HG03060 (cell line): ENCODE measurements at regions not wholly inside any gene's neighbourhood (a gene's known extent, or its start where the extent isn't known, plus 50 kb on each side); places are given as distances from the start of the nearest gene placed in this dataset.

Source experiments
- ATAC-seq: cut with Tn5 transposase; IDR thresholded peaks from one replicate; pipeline ENCODE4 v1.9.1; 2021; ENCODE audit warnings: low read depth, moderate number of reproducible peaks; ENCODE audit not compliant: unreplicated experiment

DNA sequence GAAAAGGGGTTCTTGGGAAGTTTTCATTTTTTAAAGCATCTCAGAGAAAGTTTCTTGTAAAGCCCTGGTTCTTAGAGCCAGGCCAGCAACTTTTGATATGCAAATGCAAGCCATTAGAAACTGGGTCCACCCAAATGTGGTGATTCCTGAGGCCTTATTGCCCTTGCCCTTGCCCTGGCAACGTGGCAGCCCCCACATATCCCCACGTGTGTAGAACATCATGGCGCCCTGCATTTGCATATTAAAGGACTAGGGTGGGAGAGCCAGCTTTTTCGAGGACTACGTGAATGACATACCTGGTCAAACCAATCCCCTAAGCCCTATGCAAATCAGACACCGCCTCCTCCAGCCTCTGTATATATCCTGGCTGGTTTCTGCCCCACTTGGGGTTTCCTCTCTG lies 314.9 kb upstream of the NECTIN3 start:
- no peak for ATAC-seq

DNA sequence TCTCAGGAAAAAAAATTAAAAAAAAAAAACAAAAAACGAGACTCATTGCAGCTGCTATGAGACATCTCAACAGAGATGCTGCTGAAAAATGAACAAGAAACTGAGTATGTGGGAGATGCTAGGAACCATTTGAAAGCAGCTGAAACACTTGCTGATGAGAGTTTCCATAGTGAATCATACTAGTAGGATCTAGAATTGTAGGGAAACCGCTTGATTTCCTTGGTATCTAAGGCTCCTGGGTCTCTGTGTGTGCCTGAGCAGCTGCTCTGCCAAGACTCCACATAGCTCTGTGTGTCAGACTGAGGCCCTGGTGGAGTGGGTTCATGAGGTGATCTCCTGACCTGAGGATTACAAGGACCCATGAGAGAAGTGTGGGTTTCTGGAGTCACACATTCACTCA lies 313.4 kb upstream of the NECTIN3 start:
- ATAC-seq = no peak

DNA sequence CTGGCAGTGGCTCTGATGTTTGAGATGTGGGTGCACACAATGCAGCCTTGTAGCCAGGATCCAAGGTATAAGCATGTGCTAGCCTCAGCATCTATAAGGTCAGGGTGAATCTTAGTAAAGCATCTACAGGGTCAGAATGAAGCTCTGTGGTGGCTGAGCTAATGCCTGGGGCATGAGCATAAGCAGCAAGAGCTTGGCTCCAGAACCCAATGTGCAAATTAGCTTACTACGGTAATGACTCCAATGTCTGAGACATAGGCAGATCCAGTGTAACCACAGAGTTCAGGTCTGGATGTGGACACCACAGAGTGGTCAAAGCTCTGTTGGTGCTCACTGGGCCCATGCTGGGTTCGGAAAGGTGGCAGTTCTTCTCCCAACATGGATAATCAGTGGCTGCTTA lies 304.5 kb upstream of the NECTIN3 start:
- ATAC-seq = no peak

DNA sequence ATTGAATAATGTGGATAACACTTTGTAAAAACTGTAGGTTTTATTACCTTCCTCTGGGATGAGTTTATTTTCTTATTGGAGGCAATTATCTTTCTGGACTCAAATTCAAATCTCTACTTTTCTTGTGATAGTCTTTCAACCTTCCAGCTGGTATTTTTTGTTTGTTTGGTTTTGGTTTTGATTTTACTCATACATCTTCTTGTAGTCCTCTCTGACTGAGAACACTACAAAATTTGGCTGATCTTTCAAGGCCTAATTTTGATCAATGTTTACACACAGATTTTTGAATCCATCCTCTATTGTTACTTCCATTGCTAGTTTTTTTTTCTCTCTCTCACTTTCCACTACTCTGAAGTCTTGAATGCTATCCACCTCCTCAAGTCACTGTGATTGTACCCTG lies 303.8 kb upstream of the NECTIN3 start:
- no peak for ATAC-seq

DNA sequence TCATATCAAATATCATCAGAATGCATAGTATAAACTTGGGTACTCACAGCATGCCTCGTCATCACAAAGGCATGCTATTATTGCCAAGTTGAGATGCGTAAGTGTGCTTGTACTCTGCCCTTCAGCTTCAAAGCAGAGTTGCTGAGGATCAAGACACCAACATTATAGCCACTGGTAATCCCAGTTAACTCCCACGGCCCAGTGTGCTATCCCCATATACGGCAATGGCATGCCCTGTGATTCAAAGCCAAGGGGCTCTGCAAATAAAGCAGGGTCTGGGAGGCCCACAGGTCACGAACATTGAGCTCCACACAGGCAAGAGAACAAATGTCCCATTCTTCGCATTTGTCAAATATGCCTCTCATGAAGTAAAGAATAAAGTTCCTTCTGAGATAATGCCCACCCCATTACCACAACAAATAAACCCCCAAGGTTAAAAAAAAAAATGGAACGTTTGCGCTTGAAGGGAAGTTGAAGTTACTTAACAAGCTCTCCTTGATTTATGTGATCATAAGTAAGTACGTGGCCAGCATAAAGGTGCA lies 298.1 kb upstream of the NECTIN3 start:
- no peak for ATAC-seq

DNA sequence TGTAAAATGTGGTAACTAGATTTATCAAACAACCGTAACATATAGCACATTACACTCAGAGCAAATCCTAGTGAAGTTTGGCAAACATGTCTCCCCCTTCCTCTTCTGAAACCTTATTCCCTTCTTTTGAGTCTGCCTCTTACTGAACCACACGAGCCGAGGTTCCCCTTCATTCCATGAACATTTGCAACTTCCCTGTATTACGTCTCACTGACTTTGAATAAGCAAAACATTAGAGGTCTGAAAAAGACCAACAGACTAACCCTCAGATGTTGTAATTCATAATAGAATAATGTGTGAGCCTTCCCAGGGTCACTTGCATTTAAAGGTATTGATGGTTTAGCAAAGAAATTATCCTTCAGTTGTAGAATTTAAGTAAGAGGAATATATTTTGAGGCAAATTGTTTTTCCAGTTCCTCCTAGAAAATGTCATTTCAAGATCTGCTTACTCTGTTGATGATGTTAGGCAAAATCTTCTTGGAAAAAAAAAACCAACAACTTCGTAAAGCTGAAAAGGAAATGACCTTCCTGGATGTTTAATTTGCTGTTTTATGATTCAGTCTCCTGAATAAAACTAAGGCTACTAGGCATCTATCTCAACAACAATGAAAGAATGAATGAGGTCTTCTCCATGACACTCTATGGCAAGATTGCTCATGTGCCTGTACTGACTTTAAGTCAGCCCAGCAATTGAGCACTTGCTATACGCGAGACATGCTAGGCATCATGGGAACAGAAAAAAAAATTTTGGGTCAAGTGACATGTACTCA lies 296.9 kb upstream of the NECTIN3 start:
- ATAC-seq = no peak

DNA sequence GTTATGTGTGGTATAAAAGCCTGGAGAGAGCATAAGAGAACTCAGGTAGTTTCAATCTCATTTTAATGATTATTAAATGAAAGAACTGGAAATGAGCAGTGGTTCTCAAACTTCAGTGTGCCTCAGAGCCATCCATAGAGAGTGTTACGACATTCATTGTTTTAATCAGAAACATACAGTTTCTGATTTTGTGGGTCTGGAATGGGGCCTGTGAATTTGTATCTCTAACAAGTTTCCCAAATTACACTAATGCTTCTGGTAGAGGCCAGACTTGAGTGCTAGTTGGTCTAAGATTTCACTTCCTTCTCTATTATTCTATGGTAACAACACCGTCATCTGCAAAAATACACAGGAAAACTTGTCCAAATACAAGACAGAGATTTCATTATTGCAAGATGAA lies 292.0 kb upstream of the NECTIN3 start:
- no peak for ATAC-seq

DNA sequence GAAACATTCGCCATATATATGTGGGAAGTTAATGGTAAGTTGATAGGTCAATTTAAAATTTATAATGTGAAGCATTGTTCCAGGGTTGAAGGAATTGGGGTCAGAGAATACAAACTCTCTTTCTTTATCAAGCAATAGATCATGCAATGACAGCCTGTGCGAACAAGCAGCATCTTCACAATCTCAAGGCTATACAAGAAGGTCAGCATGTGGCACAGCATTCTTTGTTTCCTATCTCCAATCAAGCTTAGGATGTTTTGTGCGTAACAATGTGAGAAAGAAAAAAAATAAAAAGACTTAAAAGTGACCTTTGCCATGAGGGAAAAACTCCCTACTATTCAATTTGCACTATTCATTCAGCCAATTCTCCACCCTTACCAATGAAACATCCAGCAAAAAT lies 288.1 kb upstream of the NECTIN3 start:
- no peak for ATAC-seq

DNA sequence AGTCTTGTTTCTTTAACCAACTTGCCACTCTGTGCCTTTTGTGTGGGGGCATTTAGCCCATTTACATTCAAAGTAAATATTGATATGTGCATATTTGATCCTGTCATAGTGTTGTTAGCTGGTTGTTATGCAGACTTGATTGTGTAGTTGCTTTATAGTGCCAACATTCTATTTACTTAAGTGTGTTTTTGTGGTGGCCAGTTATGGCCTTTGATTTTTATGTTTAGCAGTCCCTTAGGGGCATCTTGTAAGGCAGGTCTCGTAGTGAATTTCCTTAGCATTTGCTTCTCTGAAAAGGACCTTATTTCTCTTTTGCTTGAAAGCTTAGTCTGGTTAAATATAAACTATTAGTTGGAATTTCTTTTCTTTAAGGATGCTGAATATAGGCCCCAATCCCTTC lies 282.8 kb upstream of the NECTIN3 start:
- ATAC-seq = no peak

DNA sequence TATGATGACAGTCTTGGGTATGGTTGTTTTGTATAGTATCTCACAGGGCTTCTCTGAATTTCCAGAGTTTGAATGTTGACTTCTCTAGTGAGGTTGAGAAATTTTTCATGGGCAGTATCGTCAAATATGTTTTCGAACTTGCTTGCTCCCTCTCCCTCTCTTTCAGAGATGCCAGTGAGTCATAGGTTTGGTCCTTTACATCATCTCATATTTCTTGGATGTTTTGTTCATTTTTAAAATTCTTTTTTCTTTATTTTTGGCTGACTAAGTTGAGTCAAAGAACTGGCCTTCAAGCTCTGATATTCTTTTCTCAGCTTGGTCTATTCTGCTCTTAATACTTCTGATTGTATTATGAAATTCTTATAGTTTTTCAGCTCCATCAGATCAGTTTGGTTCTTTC lies 282.3 kb upstream of the NECTIN3 start:
- no peak for ATAC-seq

DNA sequence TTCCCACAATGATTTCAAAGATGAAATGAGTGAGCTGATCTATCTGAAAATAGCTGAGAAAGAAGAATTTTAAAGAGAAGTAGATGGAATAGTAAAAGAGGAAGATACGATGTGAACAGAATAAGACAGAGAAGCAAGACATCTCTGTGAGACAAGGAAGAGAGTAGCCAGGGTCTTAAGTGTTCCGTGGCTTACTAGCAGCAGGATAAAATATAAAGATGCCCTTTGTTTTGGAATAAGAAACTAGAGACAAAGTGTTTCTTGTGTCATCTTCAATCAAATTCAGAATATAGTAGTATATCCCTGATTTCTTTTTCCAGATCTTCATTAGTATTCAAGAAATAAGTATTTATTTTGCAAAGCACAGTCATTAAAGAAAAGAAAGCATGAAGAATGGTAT lies 281.0 kb upstream of the NECTIN3 start:
- no peak for ATAC-seq

DNA sequence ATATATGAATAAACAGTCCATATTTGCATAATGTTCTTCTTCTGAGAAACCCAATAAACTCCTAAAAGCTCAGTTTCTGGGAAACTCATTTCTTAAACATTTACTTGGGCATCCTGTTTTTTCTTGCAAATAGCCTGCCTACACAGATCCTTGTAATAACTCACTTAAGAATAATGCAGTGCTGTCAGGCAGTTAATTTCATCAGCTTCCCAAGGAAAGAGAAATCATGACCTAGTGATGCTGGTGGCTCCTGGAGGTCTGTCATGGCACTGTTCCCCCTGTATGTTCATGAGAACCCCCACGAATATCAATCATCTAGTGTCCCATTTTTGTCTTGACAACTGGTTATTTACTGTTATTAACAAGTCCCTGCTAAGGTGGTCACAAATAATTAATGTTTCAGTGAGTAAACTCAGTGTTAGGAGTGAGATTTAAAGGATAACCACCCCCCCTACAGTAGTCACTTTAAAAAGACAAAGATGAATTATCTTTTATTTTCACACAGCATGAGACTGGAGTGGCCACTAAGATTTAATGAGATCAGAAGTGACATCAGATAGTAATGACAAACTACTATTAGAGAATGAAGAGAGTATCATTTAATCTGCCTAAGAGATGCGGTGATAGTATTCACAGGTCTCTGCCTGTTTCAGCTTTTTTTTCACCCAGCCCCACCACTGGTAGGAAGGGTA lies 279.5 kb upstream of the NECTIN3 start:
- ATAC-seq = no peak

DNA sequence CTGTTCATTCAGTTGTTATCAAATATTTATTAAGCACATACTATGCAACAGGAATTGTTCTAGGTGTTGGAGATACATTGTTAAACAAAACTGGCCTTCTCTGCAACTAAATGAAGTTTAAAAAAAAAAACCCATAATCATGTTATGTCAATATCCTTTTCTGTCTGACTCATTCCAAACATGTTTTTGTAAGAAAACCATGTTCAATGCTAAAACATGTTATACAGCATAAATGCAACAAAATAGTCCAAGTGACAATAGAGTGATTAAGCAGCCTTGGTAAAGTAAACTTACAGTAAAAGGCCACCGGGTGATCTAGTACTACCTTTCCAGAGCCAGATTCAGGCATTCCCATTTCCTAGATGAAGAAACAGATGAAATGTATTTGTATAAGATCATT lies 278.0 kb upstream of the NECTIN3 start:
- no peak for ATAC-seq

DNA sequence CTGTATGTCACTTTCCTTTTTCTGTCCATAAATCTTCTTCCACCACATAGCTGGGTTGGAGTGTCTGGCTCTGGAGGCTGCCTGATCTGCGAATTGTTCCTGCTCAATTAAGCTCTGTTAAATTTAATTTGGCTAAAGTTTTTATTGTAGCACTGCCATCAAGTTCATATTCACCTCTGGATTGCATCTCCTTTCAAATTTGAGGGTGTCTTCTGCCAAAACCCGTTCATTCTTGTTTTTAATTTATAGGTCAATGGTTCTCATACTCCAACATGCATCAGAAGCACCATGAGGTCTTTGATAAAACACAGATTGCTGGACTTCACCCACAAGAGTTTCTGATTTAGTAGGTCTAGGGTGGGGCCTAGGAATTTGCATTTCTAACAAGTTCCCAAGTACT lies 276.5 kb upstream of the NECTIN3 start:
- no peak for ATAC-seq

DNA sequence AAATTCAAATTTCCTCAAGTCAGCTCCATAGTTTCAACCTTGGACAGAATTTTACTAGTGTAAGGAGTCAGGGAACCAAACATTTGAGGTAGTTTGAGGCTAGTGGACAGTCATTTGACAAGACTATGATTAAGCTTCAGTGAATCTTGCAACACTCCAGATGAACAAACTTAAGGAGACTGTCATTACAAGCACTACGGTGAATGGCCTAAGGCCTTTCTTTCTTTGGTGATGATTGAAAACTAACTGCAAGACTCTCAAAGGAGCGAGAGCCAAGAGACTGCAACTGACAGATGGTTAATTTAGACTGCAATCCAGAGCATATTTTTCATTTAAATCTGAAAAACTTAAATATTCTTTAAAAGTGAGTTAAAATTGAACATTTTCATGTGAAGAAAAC lies 272.3 kb upstream of the NECTIN3 start:
- no peak for ATAC-seq

DNA sequence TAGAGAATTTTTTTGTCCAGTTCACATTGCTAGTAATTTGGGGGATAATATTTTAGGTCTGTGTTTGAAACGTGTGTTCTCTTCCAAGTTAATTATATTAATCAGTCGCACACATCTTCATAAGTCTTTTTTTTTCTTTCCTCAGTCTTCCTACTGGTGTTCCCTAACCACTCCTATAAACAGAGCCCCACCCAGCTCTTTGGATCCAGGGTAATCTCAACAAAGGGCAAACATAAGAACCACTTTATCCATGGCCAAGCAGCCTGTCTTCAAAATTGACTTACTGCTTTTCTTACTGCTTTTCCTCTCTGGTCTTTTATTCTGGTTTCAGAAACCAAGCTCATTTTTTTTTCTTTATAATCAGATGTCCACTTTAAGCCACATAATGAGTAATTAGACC lies 266.8 kb upstream of the NECTIN3 start:
- ATAC-seq = no peak

DNA sequence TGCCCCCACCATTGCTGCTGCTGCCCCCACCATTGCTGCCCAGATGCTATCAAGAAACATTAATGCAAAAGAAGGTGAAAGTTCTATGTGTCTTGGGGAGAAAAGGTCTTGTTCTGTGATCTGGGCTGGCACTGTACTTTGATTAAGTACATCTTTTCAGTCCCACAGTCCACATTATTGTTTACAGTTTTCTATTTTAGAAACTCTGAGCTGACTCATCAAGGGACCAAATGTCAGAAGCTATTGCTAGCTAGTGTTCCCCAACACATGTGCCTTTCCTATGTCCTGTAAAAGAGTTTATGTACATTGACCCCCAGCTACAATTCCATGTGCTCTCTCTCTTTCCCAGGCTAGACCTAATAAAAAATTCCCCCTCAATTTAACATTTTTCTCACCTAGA lies 264.7 kb upstream of the NECTIN3 start:
- ATAC-seq = no peak

DNA sequence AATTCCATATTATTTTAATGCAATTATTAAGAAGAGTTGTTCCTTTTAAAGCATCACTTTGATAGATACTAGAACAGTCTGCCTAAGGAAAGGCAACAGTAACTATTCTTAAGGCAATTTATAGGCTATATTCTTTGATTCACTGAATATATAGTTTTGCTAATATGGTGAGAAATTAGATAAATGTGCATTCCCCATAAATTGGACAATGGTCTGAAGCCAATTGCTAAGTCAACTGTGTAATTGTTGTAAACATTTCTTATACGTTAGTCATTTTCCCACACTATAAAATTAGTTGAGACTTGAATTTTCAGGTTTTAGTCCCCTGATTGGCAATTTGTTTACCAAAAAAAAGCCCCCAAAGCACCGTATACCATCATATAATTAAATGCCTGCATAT lies 263.0 kb upstream of the NECTIN3 start:
- no peak for ATAC-seq

DNA sequence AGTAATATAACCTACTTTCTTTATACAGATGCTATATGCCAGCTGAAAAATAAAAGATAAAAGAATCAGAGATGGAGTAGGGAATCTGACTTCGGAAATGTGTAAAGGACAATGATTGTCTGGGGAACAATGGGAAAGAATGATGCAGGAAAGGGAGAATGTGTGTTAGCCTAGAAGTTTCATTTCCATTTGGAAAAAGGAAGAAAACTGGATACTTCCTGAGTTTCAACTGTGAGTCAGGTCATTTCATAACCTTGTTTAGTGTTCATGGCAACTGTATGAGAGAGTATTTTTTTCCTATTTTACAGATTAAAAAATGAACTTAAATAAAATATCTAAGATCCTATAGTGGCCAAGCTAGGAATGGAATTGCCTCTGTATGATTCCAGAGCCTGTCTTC lies 261.3 kb upstream of the NECTIN3 start:
- no peak for ATAC-seq

DNA sequence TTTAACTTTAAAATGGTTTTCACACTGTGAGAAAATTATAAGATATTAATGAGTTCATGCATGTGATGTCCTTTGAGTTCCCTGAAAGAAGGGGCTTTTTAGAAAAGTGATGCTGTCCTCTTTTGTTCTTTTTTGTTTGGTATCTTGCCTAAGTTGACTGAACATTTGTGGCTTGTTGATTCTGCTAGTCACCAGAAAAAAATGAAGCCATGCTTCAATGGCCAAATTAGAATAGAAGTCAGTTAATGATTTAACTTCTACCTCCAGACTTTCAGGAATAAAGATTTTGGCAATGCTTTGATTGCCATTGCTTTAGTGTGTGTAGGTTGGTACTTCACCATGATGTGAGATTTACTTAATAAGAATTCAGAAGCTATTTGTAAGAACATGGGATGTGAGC lies 260.6 kb upstream of the NECTIN3 start:
- ATAC-seq = no peak

DNA sequence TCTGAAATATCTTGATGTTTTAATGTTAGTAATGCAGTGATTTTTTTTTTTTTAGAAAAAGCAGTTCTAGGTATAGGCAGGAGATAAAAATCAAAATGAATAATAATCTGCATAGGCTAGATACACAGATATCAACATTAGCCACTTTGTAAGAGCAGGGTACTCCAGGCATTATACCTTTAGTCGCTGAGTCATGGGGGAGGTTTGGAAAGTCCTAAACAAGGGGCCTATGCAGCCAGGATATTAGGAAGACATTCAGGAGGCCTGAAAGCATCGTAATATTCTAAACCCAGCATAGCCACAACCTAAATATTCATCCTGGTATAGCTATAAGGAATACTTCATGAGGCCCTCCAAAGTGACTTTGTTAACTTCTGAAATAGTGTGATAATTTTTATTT lies 258.1 kb upstream of the NECTIN3 start:
- no peak for ATAC-seq
